CD1c-positive myeloid dendritic cell (primary cell): ENCODE measurements at regions not wholly inside any gene's neighbourhood (a gene's known extent, or its start where the extent isn't known, plus 50 kb on each side); places are given as distances from the start of the nearest gene placed in this dataset.

Experiments used
- DNase-seq: peaks from one replicate; pipeline ENCODE4 v3.0.0-alpha.2; 2016; ENCODE audit errors: extremely low spot score

DNA sequence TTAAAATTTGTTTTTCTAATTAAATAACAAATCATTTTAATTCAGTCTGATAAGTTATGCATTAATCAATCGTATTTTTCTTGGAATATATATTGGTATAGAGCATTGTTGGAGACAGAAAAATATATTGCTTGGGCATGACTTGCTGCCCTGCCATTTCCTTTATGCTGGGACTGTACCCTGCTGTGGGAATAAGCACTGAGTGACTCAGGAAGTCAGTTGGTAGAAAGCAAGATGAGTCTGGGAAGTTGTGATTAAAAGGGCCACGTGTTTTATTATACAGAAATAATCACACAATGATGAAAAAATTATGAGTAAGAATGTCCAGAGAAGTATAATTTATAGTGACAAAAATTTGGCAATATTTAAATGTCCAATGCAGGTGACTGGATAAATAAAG is 139.5 kb downstream of the KIF18A start:
- DNase-seq, result no peak

DNA sequence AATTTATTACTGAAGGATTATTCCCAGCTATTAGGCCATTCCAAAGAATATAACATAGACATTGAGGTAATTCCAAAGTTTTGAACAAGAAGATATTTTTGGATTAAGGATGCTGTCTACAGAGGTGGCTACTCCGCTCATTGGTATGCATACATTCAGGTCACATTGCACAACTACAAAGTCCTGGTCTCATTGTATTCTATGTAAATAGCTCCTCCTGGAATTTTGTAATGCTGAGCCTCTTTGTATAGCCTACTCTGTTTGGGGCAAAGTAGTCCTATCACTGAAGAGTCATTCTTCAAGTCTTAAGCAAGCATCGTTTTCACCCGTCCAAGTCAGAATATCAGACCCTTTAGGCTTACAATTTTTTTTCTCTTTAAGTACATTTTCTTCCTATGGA is 142.4 kb downstream of the KIF18A start:
- DNase-seq, result no peak

DNA sequence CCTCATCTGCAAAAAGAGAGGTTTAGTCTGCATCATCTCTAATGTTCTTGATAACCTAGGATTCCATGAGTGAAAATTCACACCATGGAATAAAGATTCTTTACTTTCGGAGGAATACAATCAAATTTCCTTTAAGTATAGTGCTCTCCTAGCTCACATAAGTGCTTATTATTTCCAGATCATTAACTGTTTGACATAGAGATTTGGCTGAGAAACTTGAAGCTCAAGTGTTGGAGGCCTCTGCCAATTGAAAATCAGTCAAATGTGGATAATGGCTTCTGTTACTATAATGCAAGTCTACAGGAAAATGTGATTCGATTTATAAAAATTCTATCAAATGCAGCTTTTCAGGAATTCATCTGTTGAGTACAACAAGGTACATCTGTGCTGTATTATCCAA is 144.6 kb downstream of the KIF18A start:
- no peak for DNase-seq

DNA sequence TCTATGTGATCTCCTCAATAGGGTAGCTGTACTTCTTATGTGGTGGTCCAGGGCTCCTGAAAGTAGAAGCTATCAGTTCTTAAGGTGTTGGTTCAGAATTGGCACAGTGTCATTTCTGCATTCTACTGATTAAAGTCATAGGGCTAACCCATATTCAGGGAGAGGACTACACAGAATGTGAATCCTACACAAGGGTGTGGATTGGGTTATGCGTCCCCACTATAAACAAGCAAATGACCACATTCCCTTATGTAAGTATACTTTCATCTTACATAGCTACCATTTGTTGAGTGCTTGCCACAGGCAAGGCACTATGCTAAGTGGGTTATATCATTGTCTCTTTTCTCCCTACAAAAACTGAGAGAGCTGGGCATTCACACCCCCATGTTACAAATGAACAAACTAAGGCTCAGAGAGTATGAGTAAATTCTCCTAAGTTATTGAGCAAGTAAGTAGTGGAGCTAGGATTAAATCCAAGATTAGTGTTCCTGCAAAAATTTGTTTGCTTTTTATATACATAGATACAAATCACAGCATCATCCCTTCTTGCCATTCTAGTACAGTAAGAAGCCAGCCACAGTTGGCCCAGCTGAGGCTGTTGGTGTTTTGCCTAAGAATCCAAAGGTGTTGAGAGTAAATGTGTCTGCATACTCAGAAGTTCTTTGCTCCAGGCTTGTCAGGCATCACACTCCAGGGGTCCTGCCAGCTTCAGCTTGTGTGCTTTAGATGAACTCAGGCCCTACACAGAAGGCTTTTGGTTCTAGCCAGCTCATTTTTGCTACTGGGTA is 157.8 kb downstream of the KIF18A start:
- DNase-seq, result no peak

DNA sequence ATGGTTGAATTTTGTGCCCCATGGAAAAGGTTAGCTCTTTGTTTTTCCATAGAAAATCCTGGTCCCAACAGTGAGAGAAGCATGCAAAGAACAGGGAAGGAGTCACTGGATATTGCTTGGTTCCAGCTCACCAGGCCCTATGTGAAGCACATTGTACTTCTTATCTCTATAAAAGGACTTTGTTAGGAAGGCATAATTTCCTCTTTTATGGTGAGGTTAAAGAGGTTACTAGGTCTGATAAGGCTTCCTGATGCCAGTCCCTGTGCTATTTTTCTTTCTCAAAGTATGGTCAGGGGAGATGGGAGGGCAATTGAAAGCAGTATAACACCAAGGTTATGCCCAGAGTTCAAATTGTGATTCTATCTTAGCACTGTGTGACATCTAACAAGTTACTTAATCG is 162.6 kb downstream of the KIF18A start:
- no peak for DNase-seq

DNA sequence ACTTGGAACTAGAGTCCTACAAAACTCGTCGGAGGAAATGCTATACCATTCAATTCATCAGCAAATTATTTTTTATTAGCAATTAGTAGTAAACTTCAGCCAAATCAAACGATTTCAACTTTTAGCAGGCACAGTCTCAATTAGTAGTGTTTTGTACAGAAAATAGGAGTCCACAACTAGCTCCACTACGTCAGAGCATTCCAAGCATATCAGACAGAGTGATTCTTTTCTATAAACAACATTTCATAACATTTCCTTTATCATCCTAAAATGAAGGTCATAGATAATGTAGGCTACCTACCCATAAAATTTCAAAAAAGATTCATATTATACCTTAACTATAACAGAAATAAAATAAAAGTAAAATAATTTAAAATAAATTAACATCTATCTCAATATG is 169.9 kb downstream of the KIF18A start:
- DNase-seq, result no peak

DNA sequence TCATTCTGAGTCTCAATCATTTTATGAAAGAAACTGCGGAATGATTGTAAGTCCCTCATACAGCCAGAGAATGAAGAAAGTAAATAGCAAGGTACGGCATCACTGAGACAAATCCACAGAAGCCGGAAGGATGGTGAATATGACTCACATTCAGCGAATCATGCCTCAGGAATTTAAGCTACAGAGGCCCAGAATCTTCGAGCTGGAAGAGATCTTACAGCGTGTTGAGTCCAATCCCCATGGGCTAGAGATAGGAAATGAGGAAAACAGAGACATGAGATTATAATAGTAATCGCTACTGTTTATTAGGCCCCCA is 173.2 kb downstream of the KIF18A start:
- DNase-seq, result no peak

DNA sequence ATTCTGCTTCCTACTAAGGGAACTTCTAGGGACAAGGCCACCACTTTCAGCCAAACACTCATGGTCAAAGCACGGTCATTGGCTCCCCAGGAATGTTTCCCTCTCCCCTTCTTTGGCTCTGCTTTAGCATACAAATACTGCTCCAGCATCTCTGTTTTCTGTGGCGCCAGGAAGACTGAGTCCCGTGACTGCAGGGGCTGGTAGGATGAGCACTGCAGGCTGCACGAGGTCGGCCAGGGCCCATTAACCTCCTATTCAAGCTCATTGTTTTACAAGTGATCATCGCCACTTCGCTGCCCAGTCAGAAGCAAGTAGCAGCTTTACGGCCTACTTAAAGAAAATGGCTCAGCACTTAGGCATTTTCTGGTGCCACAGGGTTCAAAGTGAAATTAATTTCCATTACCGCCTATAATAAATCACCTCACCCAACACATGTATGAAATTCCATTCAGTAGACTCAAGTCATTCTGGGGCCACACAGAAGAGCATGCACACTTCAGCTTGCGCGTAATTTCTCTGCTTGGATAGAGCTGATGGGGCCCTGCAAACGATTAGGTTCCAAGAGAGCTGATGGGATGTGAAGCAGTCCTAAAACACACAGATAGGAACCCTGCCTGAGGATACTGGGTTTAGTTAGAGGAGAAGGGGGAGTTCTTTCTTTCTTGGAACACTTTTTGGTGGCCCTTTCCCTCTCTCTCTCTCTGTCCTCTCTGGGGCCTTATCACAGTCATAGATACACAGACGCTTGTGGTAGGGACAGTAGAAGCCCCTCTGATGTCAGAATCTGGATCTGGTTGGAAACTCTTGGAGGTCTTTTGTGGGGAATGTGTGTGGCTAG is 173.7 kb downstream of the KIF18A start:
- DNase-seq, result no peak

DNA sequence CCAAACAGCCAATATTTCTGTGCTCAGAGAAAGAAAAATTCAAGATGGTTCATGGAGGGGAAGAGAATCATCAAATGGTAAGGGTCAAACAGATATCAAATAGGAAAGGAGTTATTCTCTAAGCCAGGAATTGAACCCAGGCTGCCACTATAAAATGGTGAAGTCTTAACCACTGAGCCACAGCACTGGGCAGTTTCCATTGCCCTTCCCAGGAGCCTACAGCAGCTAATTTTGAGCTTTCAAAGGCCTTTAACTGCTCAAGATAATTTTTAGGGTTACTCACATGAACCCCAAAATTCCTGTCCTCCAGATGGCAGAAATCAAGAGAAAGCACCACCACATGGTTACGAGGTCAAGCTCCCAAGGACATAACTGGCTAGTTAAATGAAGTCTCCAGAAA is 176.2 kb downstream of the KIF18A start:
- DNase-seq, result no peak

DNA sequence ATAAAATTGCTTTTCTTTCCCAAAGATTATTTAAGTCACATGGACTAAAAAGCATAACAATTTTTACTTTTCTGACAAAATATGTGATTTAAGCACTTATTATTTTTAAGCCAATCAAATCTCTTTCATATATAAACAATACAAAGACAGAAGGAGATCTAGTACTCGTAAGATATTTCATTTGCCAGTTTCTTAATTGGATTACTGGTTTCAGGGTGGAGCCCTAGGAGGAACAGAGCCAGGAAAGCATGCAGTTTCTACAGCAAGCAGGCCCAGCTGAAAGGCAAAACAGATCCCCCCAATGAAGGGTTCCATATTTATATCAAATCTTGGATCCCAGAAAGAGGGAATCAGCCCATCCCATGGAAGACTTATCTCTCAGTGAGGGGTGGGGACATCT is 177.0 kb downstream of the KIF18A start:
- no peak for DNase-seq

DNA sequence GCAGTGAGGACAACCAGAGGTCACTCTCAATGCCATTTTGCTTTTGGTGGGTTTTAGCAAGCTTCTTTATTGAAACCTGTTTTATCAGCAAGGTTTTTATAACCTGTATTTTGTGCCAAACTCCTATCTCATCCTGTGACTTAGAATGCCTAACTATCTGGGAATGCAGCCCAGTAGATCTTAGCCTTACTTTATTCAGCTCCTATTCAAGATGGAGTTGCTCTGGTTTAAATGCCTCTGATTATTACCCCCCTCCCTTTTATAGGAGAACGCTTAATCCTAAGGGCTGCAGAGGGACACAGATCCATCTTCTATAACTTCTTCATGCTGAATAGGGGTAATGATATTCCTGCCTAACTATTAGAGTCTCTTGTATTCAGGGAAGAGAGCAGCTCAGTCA is 179.1 kb downstream of the KIF18A start:
- DNase-seq, result no peak

DNA sequence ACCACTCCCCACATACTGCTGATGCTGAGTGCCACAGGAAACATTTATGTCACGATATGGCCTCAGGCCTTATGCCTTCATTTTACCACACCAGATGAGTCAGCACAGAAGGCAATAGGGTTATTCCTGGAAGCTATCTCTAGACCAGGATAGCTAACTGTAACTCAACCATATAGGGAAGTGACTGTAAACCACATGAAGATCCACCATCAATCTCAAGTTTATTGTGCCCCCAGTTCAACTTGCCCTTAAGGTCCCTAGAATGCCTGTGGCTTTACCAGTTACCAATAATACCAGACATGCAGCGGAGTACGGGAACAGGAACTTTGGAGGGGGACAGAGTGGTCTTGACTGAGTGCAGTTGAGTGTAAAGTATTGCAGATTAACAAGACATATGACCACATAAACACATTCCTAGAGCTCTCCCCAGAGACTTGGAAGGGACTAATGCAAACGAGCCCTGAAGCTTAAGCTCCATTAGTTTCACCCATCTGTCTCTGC is 180.9 kb downstream of the KIF18A start:
- no peak for DNase-seq

DNA sequence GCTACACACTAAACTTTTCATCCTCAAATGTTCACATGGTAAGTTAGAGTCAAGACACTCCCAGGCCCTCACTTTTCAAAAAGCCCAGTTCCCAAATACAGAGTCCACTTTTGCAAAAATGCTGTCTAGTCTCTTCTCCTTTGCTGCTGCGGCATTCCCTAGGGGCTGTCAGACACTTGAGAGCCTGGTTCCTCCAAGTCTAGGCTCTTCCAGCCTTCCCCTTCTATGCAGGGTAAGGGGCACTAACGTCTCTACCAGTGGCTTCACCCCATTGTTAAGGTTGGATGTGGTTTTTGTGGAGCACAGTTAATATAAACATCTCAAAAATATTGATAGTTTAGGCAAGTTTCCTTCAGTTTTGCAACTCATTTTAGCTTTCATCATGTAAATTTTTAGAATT is 181.5 kb downstream of the KIF18A start:
- DNase-seq, result no peak

DNA sequence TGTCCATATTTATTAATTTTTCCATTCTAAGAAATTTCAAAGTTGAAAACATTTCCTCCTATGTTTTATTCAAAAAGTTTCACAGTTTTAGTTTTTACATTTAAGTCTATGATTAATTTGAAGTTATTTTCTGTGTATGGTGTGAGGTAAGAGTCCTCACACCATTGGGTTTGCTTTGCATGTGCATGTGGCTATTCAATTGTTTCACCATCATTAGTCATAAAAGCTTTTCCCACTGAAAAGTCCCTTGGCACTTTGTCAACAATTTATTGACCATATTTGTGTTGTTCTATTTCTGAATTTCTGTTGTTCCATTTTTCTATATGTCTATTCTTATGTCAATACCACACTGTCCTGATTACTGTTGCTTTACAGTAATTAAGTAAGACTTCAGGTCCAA is 186.5 kb downstream of the KIF18A start:
- DNase-seq, result no peak

DNA sequence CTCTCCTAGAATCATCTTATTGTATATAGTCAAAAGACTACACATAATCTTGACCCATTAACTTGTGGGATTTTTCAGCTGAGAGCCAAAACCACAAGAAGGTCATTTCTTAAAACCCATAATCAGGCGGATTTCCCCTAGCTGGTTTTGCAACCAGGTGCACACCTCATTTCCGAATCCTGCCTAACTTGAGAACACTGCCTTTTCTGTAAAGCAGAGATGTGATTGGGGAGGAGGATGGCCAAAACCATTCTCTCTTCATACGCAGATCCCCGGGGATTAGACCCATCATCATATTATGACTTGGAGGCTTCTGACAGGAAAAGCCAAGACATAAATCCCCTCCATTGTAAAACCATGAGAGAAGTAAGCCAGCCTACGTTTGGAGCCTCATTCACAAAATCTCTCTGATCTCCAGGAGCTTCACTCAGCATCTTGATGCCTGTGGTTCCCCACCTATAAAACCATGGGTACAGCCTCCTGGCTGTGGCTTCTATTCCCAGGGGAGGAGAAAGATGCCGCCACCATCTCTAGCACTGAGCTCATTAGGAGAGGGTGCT is 191.3 kb downstream of the KIF18A start:
- no peak for DNase-seq

DNA sequence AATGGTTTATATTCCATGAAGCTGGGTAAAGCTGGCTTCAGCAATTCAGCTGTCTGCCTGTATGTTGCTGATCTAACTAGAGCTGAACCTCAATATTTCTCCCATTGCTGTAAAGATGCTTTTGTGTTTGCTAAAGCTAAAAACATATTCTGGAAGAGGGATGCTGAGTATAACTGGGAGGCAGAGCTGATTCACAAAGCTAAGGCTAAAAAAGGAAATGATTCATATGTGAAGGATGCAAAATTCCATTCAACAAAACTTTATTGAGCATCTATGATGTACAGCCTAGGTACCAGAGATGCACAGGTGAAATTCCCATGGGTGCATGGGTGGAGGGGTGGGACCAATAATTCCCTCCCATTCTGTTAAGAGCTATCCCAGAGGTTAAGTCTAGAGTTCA is 193.9 kb downstream of the KIF18A start:
- no peak for DNase-seq

DNA sequence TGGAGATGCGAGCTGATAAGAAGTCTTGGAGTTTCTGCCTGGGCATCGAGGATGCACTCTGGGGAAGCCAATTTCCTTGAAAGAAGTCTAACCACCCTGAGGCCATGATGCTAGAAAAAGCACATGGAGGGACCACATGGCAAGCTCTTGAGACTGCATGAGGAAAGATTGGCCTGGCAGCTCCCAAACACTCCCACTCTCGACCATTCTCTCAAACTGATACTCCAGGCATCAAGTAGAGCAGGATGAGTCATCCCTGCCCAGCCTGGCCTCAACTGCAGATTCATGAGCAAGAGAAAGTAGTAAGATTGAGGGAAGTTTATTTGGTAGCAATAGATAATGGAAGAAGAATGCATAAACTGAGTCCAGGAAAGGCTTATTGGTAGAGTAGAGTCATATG is 194.3 kb downstream of the KIF18A start:
- DNase-seq, result no peak

DNA sequence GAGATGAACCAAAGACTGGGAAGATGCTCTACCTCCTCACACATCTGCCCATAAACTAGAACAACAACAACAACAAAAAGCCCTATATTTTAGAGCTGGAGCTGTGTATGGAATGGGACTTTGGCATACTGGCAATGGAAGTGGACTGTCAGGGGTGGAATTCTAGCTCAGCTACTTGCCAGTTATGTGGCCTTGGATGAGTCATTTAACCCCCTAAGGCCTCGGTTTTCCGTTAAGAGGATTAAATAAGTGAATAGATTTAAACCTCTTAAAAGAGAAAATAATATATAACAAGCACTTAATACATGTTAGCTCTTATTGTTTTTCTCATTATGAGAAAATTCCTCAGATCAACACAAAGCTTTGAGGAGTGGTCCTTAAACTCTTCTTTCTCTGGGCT is 195.0 kb downstream of the KIF18A start:
- no peak for DNase-seq

DNA sequence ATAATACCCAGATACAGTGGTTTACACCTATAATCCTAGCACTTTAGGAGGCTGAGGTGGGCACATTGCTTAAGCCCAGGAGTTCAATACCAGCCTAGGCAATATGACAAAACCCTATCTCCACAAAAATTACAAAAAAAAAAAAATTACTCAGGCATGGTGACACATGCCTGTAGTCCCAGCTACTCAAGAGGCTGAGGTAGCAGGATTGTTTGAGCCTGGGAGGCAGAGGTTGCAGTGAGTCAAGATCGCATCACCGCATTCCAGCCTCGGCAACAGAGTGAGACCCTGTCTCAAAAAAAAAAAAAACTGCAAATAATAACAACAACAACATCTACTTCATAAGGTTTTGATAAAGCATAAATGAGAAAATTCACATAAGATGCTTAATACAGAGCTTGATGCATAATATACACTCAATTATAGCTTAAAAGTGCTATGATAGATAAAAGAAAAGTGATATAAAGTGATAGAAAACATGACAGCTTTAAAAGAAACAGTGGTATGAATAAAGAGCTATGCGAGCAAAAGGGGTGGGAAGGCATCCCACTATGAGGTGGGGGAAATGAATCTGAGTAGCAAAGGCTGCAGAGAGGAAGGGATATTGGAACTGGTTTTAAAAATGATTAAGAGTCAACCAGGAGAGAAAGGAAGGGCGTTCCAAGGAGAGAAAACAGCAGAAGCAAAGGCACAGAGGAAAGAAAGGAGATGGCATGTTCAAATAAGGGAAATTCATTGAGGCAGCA is 197.6 kb downstream of the KIF18A start:
- no peak for DNase-seq

DNA sequence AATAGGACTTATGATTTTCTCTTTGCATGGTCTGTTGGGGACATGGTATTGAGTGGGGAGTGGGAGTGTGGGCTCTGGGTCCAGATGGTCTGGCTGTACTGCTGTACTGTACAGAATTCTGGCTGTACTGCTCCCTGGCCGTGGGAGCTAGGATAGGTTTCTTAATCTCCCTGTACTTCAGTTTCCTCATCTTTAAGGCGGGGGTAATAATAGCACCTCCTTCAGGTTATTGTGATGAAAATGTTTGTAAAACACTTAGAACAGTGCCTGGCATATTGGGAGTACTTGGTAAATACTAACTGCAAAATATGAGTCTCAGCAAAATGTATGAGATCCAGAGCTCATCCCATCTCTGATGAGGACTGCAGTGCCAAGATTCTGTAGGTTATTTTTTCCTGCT is 198.6 kb downstream of the KIF18A start:
- no peak for DNase-seq

DNA sequence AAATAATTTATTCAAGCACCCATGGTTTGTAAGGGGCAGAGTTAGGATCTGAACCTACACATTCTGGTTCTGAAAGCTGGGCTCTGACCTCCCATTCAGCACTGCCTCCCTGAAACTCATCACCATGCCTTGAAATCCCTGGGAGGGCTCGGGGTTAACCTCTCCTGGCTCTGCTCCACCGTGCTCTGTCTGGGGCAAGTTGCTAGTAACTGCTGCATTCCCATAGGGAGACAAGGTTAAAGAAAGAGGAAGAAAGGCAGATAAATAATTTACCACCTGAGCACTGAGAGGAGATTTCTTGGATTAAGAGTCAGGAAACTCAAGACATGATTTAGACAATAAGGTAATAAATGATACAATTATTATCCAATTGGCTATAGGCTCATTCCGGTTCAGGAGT is 199.3 kb downstream of the KIF18A start:
- DNase-seq, result no peak

DNA sequence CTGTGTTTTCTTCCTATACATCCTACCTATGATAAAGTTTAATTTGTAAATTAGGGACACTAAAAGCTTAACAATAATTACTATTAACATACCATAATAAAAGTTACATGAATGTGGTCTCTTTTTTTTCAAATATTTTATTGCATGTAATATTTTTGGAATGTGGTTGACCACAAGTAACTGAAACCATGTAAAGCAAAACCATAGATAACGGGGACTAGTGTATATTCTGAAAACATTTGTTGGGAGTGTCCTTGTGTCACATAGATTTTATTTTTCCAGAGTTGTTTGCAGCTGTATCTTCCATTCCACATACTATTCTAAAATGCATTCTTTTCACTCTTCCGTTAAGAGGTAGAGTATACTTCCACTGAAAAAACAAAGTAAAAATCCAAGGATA is 200.4 kb downstream of the KIF18A start:
- no peak for DNase-seq
